ENCODE measurements at regions not wholly inside any gene's neighbourhood (a gene's known extent, or its start where the extent isn't known, plus 50 kb on each side); places are given as distances from the start of the nearest gene placed in this dataset.

- TF ChIP-seq CBX5 (IDR thresholded peaks at IDR 0.05; ENCODE audit: borderline replicate concordance, low read depth) (no peak), STAT5A (IDR thresholded peaks at IDR 0.05; ENCODE audit: borderline replicate concordance, low read length) (no peak), CTCF (IDR thresholded peaks at IDR 0.05 in 2 of 3, conservative IDR thresholded peaks at IDR 0.05 in 1 of 3; ENCODE audit: insufficient read depth in 2 of 3, low read depth in 1 of 3, low read length in 3 of 3) (no peak), POLR2A (conservative IDR thresholded peaks at IDR 0.05) (no peak), ZNF280B (CRISPR knock-in tag; IDR thresholded peaks at IDR 0.05) (no peak), HOMEZ (CRISPR knock-in tag; IDR thresholded peaks at IDR 0.05) (no peak)
These were observed 645.5 kb upstream of the ID2 start for GRCh38 chr2:8036366-8036765.

All from K562 (cell line).